Gastrocnemius medialis (tissue), 4 donors: ENCODE measurements at regions not wholly inside any gene's neighbourhood (a gene's known extent, or its start where the extent isn't known, plus 50 kb on each side); places are given as distances from the start of the nearest gene placed in this dataset.

ENCODE experiments used
- ATAC-seq, 2 donors: fragments of 150-250 bp; one replicate each; pipeline ENCODE4 v1.9.1; 2016
- DNase-seq, 2 donors: peaks; one replicate each; pipeline ENCODE4 v3.0.0-alpha.2; 2019
- H3K27ac ChIP-seq, 4 donors: fragments of 200-600 bp; sonication (generic); 1 replicate in 1 of 4; 2 replicates in 3 of 4; pipeline ENCODE4 v1.5.1; 2016 to 2018; ENCODE audit warnings: mild to moderate bottlenecking in 2 of 4, moderate library complexity in 1 of 4
- H3K27me3 ChIP-seq, 3 donors: fragments of 200-600 bp; sonication (generic) in 2 of 3; 1 replicate in 1 of 3; 2 replicates in 2 of 3; pipeline versions ENCODE4 v1.5.1 to v1.6.0; 2016 to 2019; ENCODE audit warnings: mild to moderate bottlenecking in 1 of 3, moderate library complexity in 1 of 3
- H3K36me3 ChIP-seq, 2 donors: fragments of 200-600 bp; sonication (generic) in 1 of 2; one replicate each; pipeline ENCODE4 v1.5.1; 2017 to 2018
- H3K4me1 ChIP-seq, 2 donors: fragments of 200-600 bp; sonication (generic) in 1 of 2; one replicate each; pipeline ENCODE4 v1.5.1; 2016 to 2017; ENCODE audit warnings: mild to moderate bottlenecking in 2 of 2
- H3K4me3 ChIP-seq, 4 donors: fragments of 200-600 bp; sonication (generic) in 3 of 4; 1 replicate in 1 of 4; 2 replicates in 3 of 4; pipeline ENCODE4 v1.5.1; 2016 to 2019; ENCODE audit warnings: mild to moderate bottlenecking in 2 of 4
- H3K9me3 ChIP-seq, 3 donors: fragments of 200-600 bp; sonication (generic) in 2 of 3; 1 replicate in 1 of 3; 2 replicates in 2 of 3; pipeline ENCODE4 v1.5.1; 2016 to 2019
- POLR2A ChIP-seq, 2 donors: fragments of 450-650 bp; IDR thresholded peaks; one replicate each; pipeline ENCODE4 v1.6.1; 2017; ENCODE audit warnings: antibody characterized with exemption in 2 of 2, mild to moderate bottlenecking in 2 of 2, moderate library complexity in 2 of 2
- in situ Hi-C, 4 donors: fragments of 200-750 bp; cut with MboI; loops; one replicate each; pipeline versions ENCODE4 v1.15.0 to v1.8.0; 2017; ENCODE audit warnings: low sequenced_read_pairs in 4 of 4
- intact Hi-C: fragments of 100-400 bp; cut with DNase I; formaldehyde crosslinking; loops from one replicate; pipeline ENCODE4 v1.15.1; 2023; ENCODE audit warnings: low total_unique reads
- TF ChIP-seq, protein P1 (sequence below), 5 experiments: fragments of 450-650 bp in 3 of 5; fragments of 200-600 bp in 2 of 5; sonication (generic) in 2 of 5; IDR thresholded peaks in 4 of 5; conservative IDR thresholded peaks in 1 of 5; 1 replicate in 4 of 5; 2 replicates in 1 of 5; pipeline ENCODE4 v1.5.1; 2016 to 2019; ENCODE audit warnings: antibody characterized with exemption in 5 of 5, mild to moderate bottlenecking in 3 of 5, moderate library complexity in 3 of 5

GRCh38 chr16:63239065-63239570 is 1202.9 kb upstream of the CDH8 start:
- TF ChIP-seq POLR2A (IDR thresholded peaks at IDR 0.05), result no peak
- TF ChIP-seq, protein P1, sequence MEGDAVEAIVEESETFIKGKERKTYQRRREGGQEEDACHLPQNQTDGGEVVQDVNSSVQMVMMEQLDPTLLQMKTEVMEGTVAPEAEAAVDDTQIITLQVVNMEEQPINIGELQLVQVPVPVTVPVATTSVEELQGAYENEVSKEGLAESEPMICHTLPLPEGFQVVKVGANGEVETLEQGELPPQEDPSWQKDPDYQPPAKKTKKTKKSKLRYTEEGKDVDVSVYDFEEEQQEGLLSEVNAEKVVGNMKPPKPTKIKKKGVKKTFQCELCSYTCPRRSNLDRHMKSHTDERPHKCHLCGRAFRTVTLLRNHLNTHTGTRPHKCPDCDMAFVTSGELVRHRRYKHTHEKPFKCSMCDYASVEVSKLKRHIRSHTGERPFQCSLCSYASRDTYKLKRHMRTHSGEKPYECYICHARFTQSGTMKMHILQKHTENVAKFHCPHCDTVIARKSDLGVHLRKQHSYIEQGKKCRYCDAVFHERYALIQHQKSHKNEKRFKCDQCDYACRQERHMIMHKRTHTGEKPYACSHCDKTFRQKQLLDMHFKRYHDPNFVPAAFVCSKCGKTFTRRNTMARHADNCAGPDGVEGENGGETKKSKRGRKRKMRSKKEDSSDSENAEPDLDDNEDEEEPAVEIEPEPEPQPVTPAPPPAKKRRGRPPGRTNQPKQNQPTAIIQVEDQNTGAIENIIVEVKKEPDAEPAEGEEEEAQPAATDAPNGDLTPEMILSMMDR (IDR thresholded peaks at IDR 0.05 in 4 of 5, conservative IDR thresholded peaks at IDR 0.05 in 1 of 5), result no peak
- Histone ChIP-seq H3K4me1 (no peaks in the 10 kb centered on the region), H3K27me3 (no peaks in the 10 kb centered on the region), H3K9me3 (no peaks in the 10 kb centered on the region), H3K4me3 (no peak overlapping the region), H3K27ac (no peak overlapping the region), H3K36me3 (no peaks in the 10 kb centered on the region)
- in situ Hi-C loops (no loop called here), intact Hi-C loops (no loop called here)
- DNase-seq, result no peak
- no peak for ATAC-seq

- H3K27me3 ChIP-seq, result no peaks in the 10 kb centered on the region
- no peak for ATAC-seq
- DNase-seq, result no peak
- no peaks in the 10 kb centered on the region for H3K36me3 ChIP-seq
- no peak overlapping the region for H3K27ac ChIP-seq
- H3K4me1 ChIP-seq, result no peaks in the 10 kb centered on the region
- H3K4me3 ChIP-seq, result no peak overlapping the region
- H3K9me3 ChIP-seq, result no peaks in the 10 kb centered on the region
- in situ Hi-C loops, result no loop called here
- intact Hi-C loops, result no loop called here
- no peak for TF ChIP-seq POLR2A (IDR thresholded peaks at IDR 0.05)
- TF ChIP-seq, protein P1 (IDR thresholded peaks at IDR 0.05 in 4 of 5, conservative IDR thresholded peaks at IDR 0.05 in 1 of 5), result no peak
Measured at GRCh38 chr16:63230421-63231040, 1194.3 kb upstream of the CDH8 start.

GRCh38 chr16:63228259-63228658 is 1192.0 kb upstream of the CDH8 start:
- in situ Hi-C loops, result no loop called here
- no peak for ATAC-seq
- H3K27me3 ChIP-seq, result no peaks in the 10 kb centered on the region
- no peaks in the 10 kb centered on the region for H3K9me3 ChIP-seq
- H3K4me3 ChIP-seq, result no peak overlapping the region
- DNase-seq, result no peak
- no peaks in the 10 kb centered on the region for H3K4me1 ChIP-seq
- H3K27ac ChIP-seq, result no peak overlapping the region
- no peaks in the 10 kb centered on the region for H3K36me3 ChIP-seq
- intact Hi-C loops, result no loop called here
- TF ChIP-seq POLR2A (IDR thresholded peaks at IDR 0.05), result no peak
- TF ChIP-seq, protein P1 (IDR thresholded peaks at IDR 0.05 in 4 of 5, conservative IDR thresholded peaks at IDR 0.05 in 1 of 5), result no peak

- in situ Hi-C loops, result no loop called here
- ATAC-seq, result no peak
- H3K4me1 ChIP-seq, result no peaks in the 10 kb centered on the region
Measured at GRCh38 chr16:63223851-63224250, 1187.6 kb upstream of the CDH8 start.

More at GRCh38 chr16:63223851-63224250, 1187.6 kb upstream of the CDH8 start:
- no peak for DNase-seq
- no peaks in the 10 kb centered on the region for H3K27me3 ChIP-seq
- no peaks in the 10 kb centered on the region for H3K9me3 ChIP-seq
- H3K36me3 ChIP-seq, result no peaks in the 10 kb centered on the region
- H3K4me3 ChIP-seq, result no peak overlapping the region
- TF ChIP-seq, protein P1 (IDR thresholded peaks at IDR 0.05 in 4 of 5, conservative IDR thresholded peaks at IDR 0.05 in 1 of 5), result no peak
- no peak for TF ChIP-seq POLR2A (IDR thresholded peaks at IDR 0.05)
- intact Hi-C loops, result no loop called here
- no peak overlapping the region for H3K27ac ChIP-seq
